ENCODE measurements at regions not wholly inside any gene's neighbourhood (a gene's known extent, or its start where the extent isn't known, plus 50 kb on each side); places are given as distances from the start of the nearest gene placed in this dataset.
A peak's percentile ranks its signal among the peaks of the same experiment; 100 is the strongest.

DNA sequence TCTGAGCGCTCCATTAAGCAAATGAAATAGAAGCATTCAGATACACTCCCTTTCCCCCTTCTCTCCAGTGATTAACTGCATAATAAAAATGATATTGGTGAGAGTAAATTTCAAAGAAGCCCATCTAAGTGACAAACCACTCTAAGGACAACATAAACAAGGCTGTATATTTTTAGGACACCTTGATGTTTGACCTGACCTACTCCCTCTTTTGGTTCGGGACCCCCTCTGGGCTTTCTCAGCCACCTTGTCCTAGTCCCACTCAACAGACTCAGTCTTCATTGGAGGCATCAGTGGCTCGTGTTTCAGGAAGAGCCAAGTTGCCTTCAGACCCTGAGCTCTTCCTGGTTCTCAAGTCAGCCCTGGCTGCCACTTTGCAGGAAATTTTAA is 182.3 kb upstream of the NCAM1 start:
- Histone ChIP-seq H3K27me3 (no peaks in the 10 kb centered on the region), H3K36me3 (no peaks in the 10 kb centered on the region), H3K4me3 (no peak overlapping the region), H3K4me1 (no peaks in the 10 kb centered on the region), H3K27ac (no peak overlapping the region), H3K9me3 (no peaks in the 10 kb centered on the region)
- TF ChIP-seq, protein P1, sequence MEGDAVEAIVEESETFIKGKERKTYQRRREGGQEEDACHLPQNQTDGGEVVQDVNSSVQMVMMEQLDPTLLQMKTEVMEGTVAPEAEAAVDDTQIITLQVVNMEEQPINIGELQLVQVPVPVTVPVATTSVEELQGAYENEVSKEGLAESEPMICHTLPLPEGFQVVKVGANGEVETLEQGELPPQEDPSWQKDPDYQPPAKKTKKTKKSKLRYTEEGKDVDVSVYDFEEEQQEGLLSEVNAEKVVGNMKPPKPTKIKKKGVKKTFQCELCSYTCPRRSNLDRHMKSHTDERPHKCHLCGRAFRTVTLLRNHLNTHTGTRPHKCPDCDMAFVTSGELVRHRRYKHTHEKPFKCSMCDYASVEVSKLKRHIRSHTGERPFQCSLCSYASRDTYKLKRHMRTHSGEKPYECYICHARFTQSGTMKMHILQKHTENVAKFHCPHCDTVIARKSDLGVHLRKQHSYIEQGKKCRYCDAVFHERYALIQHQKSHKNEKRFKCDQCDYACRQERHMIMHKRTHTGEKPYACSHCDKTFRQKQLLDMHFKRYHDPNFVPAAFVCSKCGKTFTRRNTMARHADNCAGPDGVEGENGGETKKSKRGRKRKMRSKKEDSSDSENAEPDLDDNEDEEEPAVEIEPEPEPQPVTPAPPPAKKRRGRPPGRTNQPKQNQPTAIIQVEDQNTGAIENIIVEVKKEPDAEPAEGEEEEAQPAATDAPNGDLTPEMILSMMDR (IDR thresholded peaks at IDR 0.05), result no peak
- TF ChIP-seq POLR2A (IDR thresholded peaks at IDR 0.05), result no peak
- no peak for DNase-seq
- intact Hi-C loops (cut with DNase I; ENCODE audit: low total_unique reads), result no loop called here

DNA sequence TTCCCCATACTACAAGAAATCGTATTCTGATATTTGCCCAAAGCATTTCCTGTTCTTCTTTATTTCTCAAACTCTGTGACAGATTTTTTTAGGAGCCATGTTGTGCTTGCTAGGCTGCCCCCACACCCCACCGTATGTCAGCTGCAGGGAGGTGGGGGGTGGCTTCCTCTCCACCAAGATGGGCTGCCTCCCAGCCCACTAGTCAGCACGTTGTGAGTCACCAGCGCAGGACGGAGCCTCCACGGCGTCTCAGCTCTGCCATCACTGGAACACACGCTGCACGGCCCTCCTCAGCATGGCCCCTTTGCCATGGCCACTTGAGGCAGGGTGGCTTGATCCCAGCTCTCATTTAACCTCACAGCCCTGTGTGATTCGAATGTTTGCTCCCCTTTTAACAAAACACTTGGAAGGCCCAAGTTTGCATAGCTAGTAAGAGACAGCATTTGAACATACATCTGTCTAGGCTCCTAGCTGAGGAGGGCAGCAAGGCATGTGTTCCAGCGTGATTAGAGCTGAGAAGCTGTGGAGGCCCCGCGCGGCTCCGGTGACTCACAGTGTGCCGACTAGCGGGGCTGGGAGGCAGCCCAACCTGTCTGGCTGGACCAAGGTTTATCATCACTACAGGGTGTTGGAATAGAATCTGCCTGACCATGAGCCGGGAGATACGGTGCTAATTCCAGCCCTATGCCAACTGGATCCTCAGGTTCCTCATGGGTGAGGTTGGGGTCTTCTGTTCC is 180.7 kb upstream of the NCAM1 start:
- no peaks in the 10 kb centered on the region for H3K27me3 ChIP-seq
- no peak overlapping the region for H3K4me3 ChIP-seq
- no peak for TF ChIP-seq POLR2A (IDR thresholded peaks at IDR 0.05)
- TF ChIP-seq, protein P1 (IDR thresholded peaks at IDR 0.05), result no peak
- H3K27ac ChIP-seq, result no peak overlapping the region
- intact Hi-C loops (cut with DNase I; ENCODE audit: low total_unique reads), result no loop called here
- no peaks in the 10 kb centered on the region for H3K36me3 ChIP-seq
- DNase-seq, result peak; percentile 40 to 58
- peaks cover 0 to 4% of the 10 kb centered on the region in 2 donors for H3K4me1 ChIP-seq
- H3K9me3 ChIP-seq, result no peaks in the 10 kb centered on the region

DNA sequence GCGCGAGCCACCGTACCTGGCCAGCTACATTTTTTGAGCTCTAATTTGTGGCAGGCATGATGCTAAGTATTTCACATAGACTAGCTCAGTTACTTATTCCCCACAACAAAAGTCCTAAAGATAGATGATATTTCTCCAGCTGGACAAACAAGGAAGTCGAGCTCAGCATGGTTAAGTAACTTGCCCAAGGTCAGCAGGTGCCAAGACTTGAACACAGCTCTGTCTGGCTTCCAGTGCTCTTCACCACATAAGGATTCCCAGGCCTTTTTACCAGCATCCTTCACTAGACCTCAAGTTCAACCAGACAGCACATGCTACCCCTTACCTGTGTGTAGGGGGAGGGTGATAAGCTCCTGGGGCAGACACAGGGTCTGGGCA is 177.3 kb upstream of the NCAM1 start:
- peaks cover 0 to 4% of the 10 kb centered on the region in 2 donors for H3K4me1 ChIP-seq
- DNase-seq, result no peak
- no peaks in the 10 kb centered on the region for H3K9me3 ChIP-seq
- intact Hi-C loops (cut with DNase I; ENCODE audit: low total_unique reads), result no loop called here
- no peaks in the 10 kb centered on the region for H3K36me3 ChIP-seq
- no peaks in the 10 kb centered on the region for H3K27me3 ChIP-seq
- H3K27ac ChIP-seq, result peak overlapping the region in 1 of 2 donors; percentile 64
- no peak overlapping the region for H3K4me3 ChIP-seq
- no peak for TF ChIP-seq POLR2A (IDR thresholded peaks at IDR 0.05)
- TF ChIP-seq, protein P1 (IDR thresholded peaks at IDR 0.05), result no peak

DNA sequence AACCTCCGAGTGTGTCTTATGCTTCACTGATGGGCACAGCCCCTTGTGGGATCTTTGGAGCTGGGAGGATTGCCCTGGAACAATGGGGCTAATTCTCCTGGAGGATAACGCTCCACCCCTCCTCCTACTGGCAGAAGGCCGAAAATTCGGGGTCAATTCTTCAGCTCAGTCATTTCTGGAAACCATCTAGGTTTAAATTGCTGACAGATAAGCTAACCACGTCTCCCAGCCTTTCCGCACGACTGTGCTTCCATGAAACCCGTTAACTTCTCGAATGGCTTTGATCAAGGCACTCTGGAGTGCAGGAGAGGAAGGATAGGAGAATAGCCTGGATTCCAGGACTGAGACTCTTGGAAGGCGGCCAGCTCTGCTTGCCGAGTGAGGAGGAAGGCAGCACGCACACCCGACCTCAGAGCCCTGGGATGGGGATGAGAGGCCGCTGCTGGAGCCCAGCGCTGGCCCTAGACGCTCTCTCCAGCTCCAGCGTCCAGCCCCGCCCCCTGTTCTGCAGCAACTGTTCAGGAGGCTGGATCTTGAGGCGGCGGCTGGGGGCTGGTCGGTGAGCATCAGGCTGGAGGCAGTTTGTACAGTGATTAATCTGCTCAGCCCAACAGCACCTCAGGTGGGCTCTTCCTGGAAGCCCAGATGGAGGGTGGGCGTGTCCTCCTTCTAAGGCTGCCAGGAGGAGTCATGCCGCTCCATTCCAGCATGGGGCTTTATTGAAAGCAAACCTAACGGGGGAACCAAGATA is 176.7 kb upstream of the NCAM1 start:
- Histone ChIP-seq H3K27ac (peak overlapping the region in 1 of 2 donors; percentile 64), H3K27me3 (no peaks in the 10 kb centered on the region), H3K9me3 (no peaks in the 10 kb centered on the region), H3K36me3 (no peaks in the 10 kb centered on the region), H3K4me1 (peaks cover 0 to 4% of the 10 kb centered on the region in 2 donors), H3K4me3 (peak overlapping the region in 1 of 2 donors; percentile 1)
- peak; percentile 70 to 79 for DNase-seq
- intact Hi-C loops (cut with DNase I; ENCODE audit: low total_unique reads), result no loop called here
- TF ChIP-seq, protein P1 (IDR thresholded peaks at IDR 0.05), result no peak
- no peak for TF ChIP-seq POLR2A (IDR thresholded peaks at IDR 0.05)

DNA sequence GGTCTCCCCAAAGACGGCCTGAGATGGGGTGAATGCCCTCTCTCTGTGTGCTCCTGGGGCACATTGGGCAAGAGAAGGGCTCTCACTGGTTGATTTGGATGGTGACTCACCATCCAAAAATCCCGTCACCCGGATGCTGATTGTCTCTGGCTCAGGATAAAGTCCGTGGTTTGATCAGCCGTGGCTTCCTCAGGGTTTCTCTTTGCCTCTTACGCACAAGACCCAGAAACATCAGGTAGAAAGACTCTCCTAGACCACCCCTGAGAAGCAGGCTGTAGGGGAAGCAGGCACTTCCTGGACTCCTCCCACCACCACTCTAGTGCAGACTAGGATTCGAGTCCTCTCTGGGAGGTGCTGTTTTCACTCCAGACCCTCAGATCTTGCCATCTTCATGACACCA is 176.1 kb upstream of the NCAM1 start:
- Histone ChIP-seq H3K36me3 (no peaks in the 10 kb centered on the region), H3K4me3 (peak overlapping the region in 1 of 2 donors; percentile 1), H3K9me3 (no peaks in the 10 kb centered on the region), H3K27me3 (no peaks in the 10 kb centered on the region), H3K4me1 (peaks cover 0 to 4% of the 10 kb centered on the region in 2 donors), H3K27ac (peak overlapping the region in 1 of 2 donors; percentile 64)
- TF ChIP-seq, protein P1 (IDR thresholded peaks at IDR 0.05), result no peak
- no peak for TF ChIP-seq POLR2A (IDR thresholded peaks at IDR 0.05)
- intact Hi-C loops (cut with DNase I; ENCODE audit: low total_unique reads), result no loop called here
- peak in 1 of 2 donors; percentile 37 for DNase-seq
